Fibroblast of skin of left biceps (primary cell): ENCODE measurements at regions not wholly inside any gene's neighbourhood (a gene's known extent, or its start where the extent isn't known, plus 50 kb on each side); places are given as distances from the start of the nearest gene placed in this dataset.

ENCODE experiments used
- DNase-seq, 2 experiments: peaks; one replicate each; pipeline ENCODE4 v3.0.0-alpha.2; 2013; ENCODE audit warnings: low read depth in 2 of 2

DNA sequence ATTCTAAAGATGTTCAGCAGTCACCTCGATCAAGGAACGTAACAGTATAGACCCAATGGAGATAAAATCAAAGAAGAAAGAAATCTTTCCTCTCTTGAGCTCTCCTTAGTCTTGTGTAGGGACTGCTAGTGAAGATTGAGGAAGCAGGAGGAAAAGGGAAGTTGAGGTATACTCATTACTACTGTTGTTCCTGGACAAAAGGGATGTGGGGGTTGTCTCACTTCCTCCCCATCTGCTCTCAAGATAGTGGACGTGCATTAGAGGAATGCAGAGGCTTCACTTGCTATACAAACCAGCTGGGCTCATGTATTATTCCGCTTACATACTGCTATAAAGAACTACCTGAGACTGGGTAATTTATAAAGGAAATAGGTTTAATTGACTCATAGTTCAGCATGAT is 208.9 kb upstream of the ARHGEF9 start:
- no peak for DNase-seq

- no peak for DNase-seq
These were observed 200.9 kb upstream of the ARHGEF9 start for GRCh38 chrX:63985906-63986305.

- no peak for DNase-seq
These were observed 194.5 kb upstream of the ARHGEF9 start for GRCh38 chrX:63979480-63979879.

DNA sequence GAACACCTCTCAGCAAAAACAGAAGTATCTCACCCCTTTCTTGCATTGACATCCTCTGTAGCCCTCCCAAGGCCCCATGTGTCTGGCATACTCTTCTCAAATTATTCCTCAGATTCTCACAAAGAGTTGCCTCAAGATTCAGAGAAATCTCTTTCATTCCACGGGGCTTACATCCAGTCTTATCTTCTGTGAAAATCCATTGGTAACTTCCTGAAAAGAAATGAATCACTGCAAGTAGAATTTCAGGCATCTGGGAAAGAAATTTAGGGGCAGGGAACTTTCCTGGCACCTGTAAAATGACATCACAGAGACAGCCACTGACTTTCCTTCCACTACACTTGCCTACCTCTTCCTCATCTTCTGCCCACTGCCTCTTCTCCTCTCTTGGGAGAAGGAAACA is 182.5 kb upstream of the ARHGEF9 start:
- no peak for DNase-seq

DNA sequence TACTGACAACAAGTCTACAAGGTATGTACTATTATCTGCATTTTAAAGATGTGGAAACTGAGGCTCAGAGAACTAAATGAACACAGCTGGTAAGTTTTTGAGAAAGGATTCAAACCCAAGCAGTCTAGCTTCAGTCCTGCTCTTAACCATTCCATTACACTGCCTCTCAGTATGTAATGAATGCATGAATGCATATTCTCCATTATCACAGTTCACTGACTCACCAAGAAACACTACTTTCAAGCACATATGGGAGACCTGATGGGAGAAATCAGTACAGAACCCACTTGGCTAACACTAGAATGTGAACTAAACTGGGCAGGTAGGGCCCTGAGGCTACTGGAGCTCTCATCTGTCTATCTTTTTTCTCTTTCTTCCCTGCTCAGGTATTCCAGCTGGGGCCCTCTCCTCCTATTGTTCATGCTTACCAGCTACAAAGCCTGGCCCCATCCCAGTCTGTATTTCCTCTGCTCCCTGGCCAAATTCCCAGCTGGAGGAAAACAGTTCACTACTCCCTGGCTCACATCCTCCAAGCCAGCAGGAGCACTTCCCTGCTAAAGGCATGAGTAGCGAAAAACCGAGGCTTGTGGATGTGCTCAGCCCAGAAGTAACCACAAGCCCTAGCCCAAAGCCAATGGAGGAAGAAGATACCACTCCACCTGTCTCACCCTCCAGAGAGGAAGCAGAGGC is 178.2 kb upstream of the ARHGEF9 start:
- no peak for DNase-seq

DNA sequence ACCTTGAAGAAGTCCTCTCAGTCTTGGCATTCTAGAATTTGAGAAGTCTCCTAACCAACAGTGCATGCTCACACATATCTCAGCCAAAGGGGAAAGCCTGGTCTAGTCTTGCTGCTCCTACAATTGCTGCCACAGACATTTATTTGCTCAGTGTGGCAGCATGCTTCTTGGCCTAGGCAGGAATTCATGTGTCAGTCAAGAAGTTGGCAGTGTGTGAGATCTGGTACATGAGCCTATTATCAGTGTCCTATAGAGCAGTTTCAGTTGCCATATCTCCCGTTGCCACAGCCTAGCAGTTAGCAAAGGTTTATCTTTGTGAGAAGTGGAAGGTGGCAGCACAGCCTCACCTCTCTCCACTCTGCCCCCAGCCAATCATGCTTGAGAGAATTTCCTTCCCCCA is 176.9 kb upstream of the ARHGEF9 start:
- DNase-seq = no peak

DNA sequence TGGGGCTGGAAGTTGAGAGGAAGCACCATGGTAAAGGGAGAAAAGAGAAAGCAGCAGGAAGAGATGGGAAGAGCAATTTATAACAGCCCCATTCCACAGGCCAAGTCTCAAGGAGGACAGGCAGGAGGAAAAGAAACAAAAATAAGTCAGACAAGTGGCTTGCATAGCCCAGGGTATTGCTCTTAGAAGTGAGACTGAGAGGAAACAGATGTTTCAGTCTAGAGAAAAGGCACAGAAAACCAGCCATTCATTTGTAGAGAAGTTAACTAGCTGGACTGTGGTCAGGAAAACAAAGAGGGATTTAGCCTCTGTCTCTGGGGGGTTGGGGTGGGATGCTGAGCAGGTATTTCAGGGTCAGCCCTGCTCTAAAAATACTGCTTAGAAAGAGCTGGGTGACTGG is 175.0 kb upstream of the ARHGEF9 start:
- DNase-seq = no peak

DNA sequence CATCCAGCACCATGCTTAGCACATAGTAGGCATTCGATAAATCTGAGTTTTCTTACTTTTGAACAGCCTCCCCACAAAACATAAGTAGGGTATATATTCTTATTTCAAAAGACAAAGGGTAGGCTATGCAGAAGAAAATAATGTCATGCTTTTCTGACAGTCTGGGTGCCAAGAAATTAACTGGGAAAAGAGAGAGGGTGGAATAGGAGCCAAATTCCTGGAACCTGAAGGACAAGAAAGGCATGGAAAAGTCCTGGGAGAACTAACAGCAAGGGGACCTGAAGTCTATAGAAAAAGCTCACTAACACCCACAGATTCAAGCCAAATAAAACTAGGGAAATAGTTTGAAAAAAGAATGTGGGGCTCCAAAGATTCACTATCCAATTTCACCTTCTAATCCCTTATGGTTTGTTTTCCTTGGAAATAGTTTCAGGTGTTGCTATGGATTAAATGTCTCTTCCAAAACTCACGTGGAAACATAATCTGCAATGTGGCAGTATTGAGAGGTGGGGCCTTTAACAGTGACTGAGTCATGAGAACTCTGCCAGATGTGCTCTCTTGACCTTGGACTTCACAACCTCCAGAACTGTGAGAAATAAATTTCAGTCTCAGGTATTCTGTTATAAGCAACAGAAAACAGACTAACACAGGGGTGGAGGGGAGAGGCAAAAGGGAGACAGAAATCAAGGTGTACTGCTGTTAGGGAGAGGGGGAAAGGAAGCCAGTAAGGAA is 173.3 kb upstream of the ARHGEF9 start:
- no peak for DNase-seq

- no peak for DNase-seq
These were observed 150.8 kb upstream of the ARHGEF9 start for GRCh38 chrX:63935835-63936234.

GRCh38 chrX:63934791-63935190 is 149.8 kb upstream of the ARHGEF9 start:
- no peak for DNase-seq

DNA sequence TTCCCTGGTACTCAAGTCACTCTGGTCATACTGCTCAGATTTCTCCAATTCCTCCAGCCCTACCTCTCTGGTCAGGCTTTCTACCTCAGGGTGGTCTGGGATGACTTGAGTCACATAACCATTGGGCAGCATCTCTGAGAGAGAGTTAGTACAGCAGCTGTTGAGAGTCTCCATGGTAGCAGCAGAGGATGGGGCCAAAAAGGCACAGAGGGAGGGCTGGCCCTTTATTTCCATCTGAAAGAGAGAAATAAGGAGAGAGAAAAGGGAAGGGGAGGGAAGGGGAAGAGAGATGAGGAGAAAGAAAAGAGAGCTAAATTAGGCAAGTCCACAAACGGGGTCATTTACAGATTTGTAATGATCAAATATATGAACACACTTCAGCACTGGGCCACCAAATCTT is 149.1 kb upstream of the ARHGEF9 start:
- DNase-seq = no peak

GRCh38 chrX:63932907-63933306 is 147.9 kb upstream of the ARHGEF9 start:
- DNase-seq = no peak

DNA sequence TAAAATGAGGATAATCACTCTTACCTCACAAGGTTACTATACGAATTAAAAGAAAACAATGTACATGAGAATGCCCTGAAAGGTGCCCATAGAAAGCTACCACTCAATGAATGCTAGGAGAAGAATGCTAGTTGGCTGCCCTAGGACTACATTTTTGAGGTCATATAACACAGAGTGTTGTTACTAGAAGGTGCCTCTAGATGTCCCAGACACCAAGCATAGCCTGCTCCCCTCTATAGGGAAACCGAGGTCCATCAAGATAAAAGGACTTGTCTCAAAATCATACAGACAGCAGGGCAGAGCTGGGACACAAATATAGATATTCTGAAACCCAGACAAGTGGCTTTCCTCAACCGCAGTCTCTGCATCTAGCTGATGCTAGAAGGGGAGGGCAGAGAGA is 147.0 kb upstream of the ARHGEF9 start:
- DNase-seq = no peak

DNA sequence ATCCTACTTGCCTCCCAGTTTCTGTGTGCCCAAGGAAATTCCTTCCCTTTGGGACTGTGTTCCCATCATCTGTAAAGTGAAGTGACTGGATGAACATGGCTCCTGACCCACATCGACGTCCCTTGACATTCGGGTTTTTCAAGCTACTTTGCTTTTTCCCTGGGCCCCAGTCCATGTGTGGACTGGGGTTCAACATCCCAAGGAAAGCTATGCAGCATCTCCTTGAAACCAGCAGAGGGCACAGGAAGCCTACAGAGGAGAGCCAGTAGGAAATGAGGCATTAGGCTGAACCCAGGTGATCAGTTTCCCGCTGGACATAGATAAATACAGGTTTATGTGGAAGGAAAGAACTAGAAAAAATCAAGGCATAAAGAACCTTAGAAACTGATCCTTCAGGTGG is 145.1 kb upstream of the ARHGEF9 start:
- DNase-seq = no peak

DNA sequence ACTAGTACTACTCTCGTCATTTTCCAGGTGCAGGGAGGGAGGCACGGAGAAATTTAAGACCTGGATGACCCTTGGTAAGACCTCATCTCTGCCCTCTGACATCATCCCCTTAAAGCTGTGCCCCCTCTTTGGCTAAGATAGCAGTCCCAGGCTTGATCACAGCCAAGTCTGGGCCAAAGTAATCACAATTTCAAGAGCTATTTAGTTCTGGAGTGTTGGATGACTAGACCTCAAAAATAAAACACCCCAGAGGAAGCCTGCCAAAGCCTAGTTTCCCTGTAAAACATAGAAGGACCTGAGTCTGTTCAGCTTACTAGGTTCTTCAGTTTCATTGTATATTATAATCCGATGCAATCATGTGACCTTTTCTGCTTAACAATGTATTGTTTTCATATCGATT is 144.6 kb upstream of the ARHGEF9 start:
- no peak for DNase-seq

DNA sequence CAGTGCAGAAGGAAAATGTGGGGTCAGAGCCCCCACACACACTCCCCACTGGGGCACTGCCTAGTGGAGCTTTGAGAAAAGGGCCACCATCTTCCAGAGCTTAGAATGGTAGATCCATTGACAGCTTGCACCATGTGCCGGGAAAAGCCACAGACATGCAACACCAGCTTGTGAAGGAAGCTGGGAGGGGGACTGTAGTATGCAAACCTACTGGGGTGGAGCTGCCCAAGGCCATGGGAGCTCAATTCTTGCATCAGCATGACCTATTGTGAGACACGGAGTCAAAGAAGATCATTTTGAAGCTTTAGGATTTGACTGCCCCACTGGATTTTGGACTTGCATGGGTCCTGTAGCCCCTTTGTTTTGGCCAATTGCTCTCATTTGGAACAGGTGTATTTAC is 142.8 kb upstream of the ARHGEF9 start:
- no peak for DNase-seq

DNA sequence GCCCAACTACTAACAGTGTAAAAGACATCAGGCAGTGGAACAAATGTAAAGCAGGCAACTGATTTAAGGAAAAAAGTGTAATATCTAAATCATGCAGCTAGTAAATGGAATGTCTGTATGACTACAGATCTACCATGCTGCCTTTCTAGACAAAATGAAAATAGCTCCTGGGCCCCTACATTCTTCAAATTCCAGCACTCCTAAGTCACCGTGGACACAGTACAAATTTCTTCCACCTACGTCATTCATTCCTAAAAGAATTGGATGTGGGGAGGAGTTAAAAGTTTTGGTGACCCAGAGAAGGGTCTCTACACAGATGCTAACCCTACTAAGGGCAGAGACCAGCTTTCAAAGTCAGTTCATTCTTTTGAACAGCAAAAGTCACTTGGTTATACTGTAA is 137.2 kb upstream of the ARHGEF9 start:
- DNase-seq = peak in 1 of 2 experiments; percentile 10

DNA sequence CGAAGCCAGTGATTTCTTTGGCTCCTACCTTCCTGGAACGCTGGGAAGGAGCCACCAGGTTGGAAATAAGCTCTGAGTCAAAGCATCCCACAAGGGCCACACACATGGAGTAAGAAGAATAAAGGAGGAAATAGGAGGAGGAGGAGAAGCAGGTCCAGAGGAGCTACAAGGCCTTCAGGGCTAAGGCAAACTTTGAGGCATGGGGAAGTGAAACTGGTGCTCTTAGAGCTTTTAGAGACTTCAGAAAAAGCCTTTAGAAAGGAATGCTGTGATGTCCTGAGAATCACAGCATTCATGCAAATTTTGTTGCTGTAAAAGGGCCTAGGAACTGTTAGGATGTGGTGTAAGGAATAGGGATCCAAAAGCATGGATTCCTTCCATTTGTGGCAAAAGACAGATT is 135.9 kb upstream of the ARHGEF9 start:
- no peak for DNase-seq

- DNase-seq = no peak
These were observed 134.1 kb upstream of the ARHGEF9 start for GRCh38 chrX:63919081-63919480.

DNA sequence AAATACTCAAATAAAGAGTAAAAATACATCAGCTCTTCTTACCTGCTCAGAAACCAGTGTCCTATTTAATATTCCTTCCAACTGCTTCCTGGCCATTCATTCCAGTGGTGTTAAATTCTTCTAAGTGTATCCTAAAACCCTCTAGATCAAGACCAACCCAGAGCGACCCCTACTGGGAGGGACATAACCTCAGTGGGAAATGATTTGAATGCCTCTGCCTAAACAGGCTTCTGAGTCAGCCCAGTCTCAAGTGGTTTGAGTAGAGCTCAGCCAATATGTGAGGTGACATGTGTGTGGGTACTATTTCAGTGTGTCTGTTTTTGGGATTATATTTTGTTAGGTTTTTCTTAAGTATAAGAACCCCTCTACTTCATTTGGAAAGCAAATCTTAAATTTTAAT is 133.6 kb upstream of the ARHGEF9 start:
- DNase-seq = no peak

GRCh38 chrX:63917296-63917695 is 132.3 kb upstream of the ARHGEF9 start:
- no peak for DNase-seq

DNA sequence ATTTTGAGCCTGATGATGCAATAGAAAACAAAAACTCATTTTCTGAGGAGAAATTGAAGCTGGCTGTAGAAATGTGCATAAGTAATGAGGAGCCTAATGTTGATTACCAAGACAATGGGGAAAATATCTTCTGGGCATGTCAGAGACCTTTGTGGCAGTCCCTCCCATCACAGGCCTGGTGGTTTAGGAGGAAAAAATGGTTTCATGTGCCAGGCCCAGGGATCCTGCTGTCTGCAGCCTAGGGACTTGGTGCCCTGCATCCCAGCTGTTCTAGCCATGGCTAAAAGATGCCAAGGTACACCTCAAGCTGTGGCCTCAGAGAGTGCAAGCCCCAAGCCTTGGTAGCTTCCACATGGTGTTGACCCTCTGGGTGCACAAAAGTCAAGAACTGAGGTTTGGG is 128.7 kb upstream of the ARHGEF9 start:
- no peak for DNase-seq

GRCh38 chrX:63889001-63889400 is 104.0 kb upstream of the ARHGEF9 start:
- no peak for DNase-seq
